K562 (cell line): ENCODE measurements at regions not wholly inside any gene's neighbourhood (a gene's known extent, or its start where the extent isn't known, plus 50 kb on each side); places are given as distances from the start of the nearest gene placed in this dataset.
A peak's percentile ranks its signal among the peaks of the same experiment; 100 is the strongest.

Experiments used
- HBP1 ChIP-seq: fragments of 450-650 bp; formaldehyde crosslinking; IDR thresholded peaks from 2 replicates; pipeline ENCODE4 v1.4.0; 2022; ENCODE audit warnings: missing genetic modification characterization
- NFIX ChIP-seq: fragments of 250-450 bp; sonication (Bioruptor Pico); IDR thresholded peaks from 2 replicates; pipeline ENCODE4 v1.4.0; 2020; ENCODE audit warnings: low read depth, mild to moderate bottlenecking, moderate library complexity
- REST ChIP-seq, 2 experiments: fragments of 450-650 bp; formaldehyde crosslinking in 1 of 2; IDR thresholded peaks; 2 replicates each; pipeline versions ENCODE4 v1.4.0 to v1.6.1; 2014 to 2020; ENCODE audit warnings: mild to moderate bottlenecking in 2 of 2, borderline replicate concordance in 1 of 2, low read depth in 1 of 2
- TF ChIP-seq, protein P1 (sequence below): fragments of 450-650 bp; IDR thresholded peaks from 2 replicates; pipeline ENCODE4 v1.6.1; 2016; ENCODE audit warnings: mild to moderate bottlenecking, moderate library complexity

DNA sequence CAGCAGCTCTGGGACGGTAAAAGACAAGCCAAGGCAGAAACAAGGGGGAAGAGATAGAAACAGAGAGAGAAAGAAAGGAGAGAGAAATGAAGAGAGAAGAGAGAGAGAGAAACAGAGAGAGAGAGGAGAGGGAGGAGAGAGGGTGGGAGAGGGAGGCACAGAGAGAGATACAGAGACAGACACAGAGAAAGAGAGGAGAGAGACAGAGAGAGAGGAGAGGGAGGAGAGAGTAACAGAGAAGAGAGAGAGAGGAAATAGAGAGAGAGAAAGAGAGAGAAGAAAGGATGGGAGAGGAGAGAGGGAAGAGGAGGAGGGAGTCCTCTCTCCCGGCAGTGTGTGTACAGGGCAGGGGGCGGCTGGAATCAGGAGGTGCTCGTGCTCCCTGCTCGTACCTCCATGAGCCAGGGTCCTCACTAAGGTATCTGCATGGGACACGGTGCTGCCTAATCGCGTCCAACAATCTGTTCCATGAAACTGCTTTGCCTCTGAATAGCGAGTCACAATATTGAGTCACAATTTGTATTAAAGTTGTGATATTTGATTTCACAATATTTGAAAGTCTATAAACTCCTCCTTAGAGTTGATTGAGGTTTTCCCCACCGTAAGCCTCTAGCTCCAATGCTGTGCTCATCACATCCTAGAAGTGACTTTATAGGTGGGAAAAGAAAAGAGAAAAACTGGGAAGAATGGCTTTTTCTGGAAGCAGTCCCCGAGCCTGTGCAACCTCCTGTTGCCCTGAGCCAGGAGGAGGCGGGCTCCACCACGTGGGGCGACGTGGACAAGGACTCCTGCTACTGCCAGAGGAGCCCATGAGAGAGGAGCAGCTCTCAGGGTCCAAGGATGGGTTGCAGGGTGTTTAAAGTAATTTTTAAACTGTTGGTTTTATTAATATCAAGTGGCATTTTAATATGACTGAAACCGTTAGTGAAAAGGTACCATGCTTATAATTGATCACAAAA, 81.7 kb upstream of the ARHGEF7 start (continued):
- TF ChIP-seq, protein P1, sequence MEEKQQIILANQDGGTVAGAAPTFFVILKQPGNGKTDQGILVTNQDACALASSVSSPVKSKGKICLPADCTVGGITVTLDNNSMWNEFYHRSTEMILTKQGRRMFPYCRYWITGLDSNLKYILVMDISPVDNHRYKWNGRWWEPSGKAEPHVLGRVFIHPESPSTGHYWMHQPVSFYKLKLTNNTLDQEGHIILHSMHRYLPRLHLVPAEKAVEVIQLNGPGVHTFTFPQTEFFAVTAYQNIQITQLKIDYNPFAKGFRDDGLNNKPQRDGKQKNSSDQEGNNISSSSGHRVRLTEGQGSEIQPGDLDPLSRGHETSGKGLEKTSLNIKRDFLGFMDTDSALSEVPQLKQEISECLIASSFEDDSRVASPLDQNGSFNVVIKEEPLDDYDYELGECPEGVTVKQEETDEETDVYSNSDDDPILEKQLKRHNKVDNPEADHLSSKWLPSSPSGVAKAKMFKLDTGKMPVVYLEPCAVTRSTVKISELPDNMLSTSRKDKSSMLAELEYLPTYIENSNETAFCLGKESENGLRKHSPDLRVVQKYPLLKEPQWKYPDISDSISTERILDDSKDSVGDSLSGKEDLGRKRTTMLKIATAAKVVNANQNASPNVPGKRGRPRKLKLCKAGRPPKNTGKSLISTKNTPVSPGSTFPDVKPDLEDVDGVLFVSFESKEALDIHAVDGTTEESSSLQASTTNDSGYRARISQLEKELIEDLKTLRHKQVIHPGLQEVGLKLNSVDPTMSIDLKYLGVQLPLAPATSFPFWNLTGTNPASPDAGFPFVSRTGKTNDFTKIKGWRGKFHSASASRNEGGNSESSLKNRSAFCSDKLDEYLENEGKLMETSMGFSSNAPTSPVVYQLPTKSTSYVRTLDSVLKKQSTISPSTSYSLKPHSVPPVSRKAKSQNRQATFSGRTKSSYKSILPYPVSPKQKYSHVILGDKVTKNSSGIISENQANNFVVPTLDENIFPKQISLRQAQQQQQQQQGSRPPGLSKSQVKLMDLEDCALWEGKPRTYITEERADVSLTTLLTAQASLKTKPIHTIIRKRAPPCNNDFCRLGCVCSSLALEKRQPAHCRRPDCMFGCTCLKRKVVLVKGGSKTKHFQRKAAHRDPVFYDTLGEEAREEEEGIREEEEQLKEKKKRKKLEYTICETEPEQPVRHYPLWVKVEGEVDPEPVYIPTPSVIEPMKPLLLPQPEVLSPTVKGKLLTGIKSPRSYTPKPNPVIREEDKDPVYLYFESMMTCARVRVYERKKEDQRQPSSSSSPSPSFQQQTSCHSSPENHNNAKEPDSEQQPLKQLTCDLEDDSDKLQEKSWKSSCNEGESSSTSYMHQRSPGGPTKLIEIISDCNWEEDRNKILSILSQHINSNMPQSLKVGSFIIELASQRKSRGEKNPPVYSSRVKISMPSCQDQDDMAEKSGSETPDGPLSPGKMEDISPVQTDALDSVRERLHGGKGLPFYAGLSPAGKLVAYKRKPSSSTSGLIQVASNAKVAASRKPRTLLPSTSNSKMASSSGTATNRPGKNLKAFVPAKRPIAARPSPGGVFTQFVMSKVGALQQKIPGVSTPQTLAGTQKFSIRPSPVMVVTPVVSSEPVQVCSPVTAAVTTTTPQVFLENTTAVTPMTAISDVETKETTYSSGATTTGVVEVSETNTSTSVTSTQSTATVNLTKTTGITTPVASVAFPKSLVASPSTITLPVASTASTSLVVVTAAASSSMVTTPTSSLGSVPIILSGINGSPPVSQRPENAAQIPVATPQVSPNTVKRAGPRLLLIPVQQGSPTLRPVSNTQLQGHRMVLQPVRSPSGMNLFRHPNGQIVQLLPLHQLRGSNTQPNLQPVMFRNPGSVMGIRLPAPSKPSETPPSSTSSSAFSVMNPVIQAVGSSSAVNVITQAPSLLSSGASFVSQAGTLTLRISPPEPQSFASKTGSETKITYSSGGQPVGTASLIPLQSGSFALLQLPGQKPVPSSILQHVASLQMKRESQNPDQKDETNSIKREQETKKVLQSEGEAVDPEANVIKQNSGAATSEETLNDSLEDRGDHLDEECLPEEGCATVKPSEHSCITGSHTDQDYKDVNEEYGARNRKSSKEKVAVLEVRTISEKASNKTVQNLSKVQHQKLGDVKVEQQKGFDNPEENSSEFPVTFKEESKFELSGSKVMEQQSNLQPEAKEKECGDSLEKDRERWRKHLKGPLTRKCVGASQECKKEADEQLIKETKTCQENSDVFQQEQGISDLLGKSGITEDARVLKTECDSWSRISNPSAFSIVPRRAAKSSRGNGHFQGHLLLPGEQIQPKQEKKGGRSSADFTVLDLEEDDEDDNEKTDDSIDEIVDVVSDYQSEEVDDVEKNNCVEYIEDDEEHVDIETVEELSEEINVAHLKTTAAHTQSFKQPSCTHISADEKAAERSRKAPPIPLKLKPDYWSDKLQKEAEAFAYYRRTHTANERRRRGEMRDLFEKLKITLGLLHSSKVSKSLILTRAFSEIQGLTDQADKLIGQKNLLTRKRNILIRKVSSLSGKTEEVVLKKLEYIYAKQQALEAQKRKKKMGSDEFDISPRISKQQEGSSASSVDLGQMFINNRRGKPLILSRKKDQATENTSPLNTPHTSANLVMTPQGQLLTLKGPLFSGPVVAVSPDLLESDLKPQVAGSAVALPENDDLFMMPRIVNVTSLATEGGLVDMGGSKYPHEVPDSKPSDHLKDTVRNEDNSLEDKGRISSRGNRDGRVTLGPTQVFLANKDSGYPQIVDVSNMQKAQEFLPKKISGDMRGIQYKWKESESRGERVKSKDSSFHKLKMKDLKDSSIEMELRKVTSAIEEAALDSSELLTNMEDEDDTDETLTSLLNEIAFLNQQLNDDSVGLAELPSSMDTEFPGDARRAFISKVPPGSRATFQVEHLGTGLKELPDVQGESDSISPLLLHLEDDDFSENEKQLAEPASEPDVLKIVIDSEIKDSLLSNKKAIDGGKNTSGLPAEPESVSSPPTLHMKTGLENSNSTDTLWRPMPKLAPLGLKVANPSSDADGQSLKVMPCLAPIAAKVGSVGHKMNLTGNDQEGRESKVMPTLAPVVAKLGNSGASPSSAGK = peak; percentile 38
- TF ChIP-seq HBP1 (CRISPR knock-in tag) (no peak), REST (IDR thresholded peaks at IDR 0.05; ENCODE audit: borderline replicate concordance) (0 out of 2 replicates have a peak, but pooled peaks have one; percentile 22), REST (CRISPR knock-in tag; IDR thresholded peaks at IDR 0.05; ENCODE audit: low read depth) (no peak), NFIX (CRISPR knock-in tag) (no peak)
